ENCODE measurements at regions not wholly inside any gene's neighbourhood (a gene's known extent, or its start where the extent isn't known, plus 50 kb on each side); places are given as distances from the start of the nearest gene placed in this dataset.

DNA sequence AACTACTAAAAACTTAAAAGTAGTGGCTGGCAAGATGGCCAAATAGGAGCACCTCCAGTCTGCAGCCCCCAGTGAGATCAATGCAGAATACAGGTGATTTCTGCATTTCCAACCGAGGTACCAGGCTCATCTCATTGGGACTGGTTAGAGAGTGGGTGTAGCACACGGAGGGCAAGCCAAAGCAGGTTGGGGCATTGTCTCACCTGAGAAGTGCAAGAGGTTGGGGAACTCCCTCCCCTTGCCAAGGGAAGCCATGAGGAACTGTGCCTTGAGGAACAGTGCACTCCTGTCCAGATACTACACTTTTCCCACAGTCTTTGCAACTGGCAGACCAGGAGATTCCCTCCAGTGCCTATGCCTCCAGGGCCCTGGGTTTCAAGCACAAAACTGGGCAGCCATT, 311.1 kb downstream of the PAPSS1 start:
- Histone ChIP-seq H4K5ac (ENCODE audit: low read depth, low read length) (no peak overlapping the region), H3K4me2 (ENCODE audit: low read depth, low read length) (no peak overlapping the region), H3K9ac (ENCODE audit: low read depth, low read length) (no peak overlapping the region), H2BK20ac (ENCODE audit: low read depth, low read length) (no peak overlapping the region), H3K56ac (ENCODE audit: extremely low read depth, insufficient read depth, low read length) (no peak overlapping the region), H4K91ac (ENCODE audit: insufficient read depth, low read depth, low read length) (no peak overlapping the region), H2AK5ac (ENCODE audit: low read depth, low read length) (no peak overlapping the region), H3K14ac (replicated peaks; ENCODE audit: low read depth, low read length) (no peak overlapping the region), H2BK120ac (ENCODE audit: low read depth, low read length) (no peak overlapping the region), H3K36me3 (ENCODE audit: control insufficient read depth, insufficient read depth, low read length) (no peaks in the 10 kb centered on the region), H3K18ac (ENCODE audit: low read depth, low read length) (no peak overlapping the region), H3K27ac (ENCODE audit: insufficient read depth, low read length) (no peak overlapping the region), H3K27me3 (ENCODE audit: control insufficient read depth, insufficient read depth, low read length) (no peaks in the 10 kb centered on the region), H3K23ac (ENCODE audit: low read depth, low read length) (no peak overlapping the region), H3K9me3 (ENCODE audit: control insufficient read depth, insufficient read depth, low read length) (no peaks in the 10 kb centered on the region), H3K4me3 (ENCODE audit: insufficient read depth, low read depth, low read length) (no peak overlapping the region), H4K8ac (ENCODE audit: low read depth in 2 of 2, low read length in 2 of 2) (no peak overlapping the region), H2AFZ (replicated peaks; ENCODE audit: low read length, poor library complexity) (no peak overlapping the region), H3K79me1 (ENCODE audit: low read depth in 1 of 2, low read length in 2 of 2) (no peaks in the 10 kb centered on the region), H2BK5ac (ENCODE audit: low read depth, low read length, poor library complexity, severe bottlenecking) (no peak overlapping the region), H2AK9ac (replicated peaks; ENCODE audit: low read depth, low read length, poor library complexity) (no peak overlapping the region), H3K9me1 (ENCODE audit: insufficient read depth, low read length) (no peaks in the 10 kb centered on the region), H3K4me1 (ENCODE audit: control insufficient read depth, insufficient read depth, low read length) (no peaks in the 10 kb centered on the region), H4K20me1 (ENCODE audit: insufficient read depth, low read length) (no peaks in the 10 kb centered on the region), H3K4ac (ENCODE audit: low read depth, low read length) (no peak overlapping the region), H2BK15ac (ENCODE audit: low read depth, low read length) (no peak overlapping the region)
- in situ Hi-C loops (cut with MboI; ENCODE audit: low sequenced_read_pairs) (no loop called here), intact Hi-C loops (cut with micrococcal nuclease) (no loop called here), dilution Hi-C loops (cut with HindIII; ENCODE audit: low sequenced_read_pairs, unreplicated experiment) (no loop called here)
- no peak for ATAC-seq (ENCODE audit: low read depth)
- ChIA-PET CTCF (no interaction called here), POLR2A (ENCODE audit: unreplicated experiment) (no interaction called here)
- no TSS peak for BruUV-seq (replicated peaks)
- DNase-seq, result no peak
- no CpG with 5 or more reads among the region's 2 CpGs for WGBS, 2 experiments (ENCODE audit: extremely low coverage in 2 of 2, insufficient read length in 1 of 2)
- TF ChIP-seq CHD1 (IDR thresholded peaks at IDR 0.05; ENCODE audit: low read depth, low read length), result no peak
- TF ChIP-seq, protein P1, sequence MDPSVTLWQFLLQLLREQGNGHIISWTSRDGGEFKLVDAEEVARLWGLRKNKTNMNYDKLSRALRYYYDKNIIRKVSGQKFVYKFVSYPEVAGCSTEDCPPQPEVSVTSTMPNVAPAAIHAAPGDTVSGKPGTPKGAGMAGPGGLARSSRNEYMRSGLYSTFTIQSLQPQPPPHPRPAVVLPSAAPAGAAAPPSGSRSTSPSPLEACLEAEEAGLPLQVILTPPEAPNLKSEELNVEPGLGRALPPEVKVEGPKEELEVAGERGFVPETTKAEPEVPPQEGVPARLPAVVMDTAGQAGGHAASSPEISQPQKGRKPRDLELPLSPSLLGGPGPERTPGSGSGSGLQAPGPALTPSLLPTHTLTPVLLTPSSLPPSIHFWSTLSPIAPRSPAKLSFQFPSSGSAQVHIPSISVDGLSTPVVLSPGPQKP (IDR thresholded peaks at IDR 0.05; ENCODE audit: borderline replicate concordance, low read depth, low read length), result no peak
- TF ChIP-seq RAD21 (IDR thresholded peaks at IDR 0.05; ENCODE audit: low read length), result no peak
- no peak for TF ChIP-seq NFE2L2 (IDR thresholded peaks at IDR 0.05; ENCODE audit: low read depth, low read length)
- TF ChIP-seq, protein P2, sequence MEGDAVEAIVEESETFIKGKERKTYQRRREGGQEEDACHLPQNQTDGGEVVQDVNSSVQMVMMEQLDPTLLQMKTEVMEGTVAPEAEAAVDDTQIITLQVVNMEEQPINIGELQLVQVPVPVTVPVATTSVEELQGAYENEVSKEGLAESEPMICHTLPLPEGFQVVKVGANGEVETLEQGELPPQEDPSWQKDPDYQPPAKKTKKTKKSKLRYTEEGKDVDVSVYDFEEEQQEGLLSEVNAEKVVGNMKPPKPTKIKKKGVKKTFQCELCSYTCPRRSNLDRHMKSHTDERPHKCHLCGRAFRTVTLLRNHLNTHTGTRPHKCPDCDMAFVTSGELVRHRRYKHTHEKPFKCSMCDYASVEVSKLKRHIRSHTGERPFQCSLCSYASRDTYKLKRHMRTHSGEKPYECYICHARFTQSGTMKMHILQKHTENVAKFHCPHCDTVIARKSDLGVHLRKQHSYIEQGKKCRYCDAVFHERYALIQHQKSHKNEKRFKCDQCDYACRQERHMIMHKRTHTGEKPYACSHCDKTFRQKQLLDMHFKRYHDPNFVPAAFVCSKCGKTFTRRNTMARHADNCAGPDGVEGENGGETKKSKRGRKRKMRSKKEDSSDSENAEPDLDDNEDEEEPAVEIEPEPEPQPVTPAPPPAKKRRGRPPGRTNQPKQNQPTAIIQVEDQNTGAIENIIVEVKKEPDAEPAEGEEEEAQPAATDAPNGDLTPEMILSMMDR (conservative IDR thresholded peaks at IDR 0.05; ENCODE audit: low read depth, low read length), result no peak
- no peak for TF ChIP-seq POLR2A (IDR thresholded peaks at IDR 0.05; ENCODE audit: low read depth, low read length)
- no peak for TF ChIP-seq FOS (IDR thresholded peaks at IDR 0.05; ENCODE audit: low read depth, low read length)
- TF ChIP-seq, protein P3, sequence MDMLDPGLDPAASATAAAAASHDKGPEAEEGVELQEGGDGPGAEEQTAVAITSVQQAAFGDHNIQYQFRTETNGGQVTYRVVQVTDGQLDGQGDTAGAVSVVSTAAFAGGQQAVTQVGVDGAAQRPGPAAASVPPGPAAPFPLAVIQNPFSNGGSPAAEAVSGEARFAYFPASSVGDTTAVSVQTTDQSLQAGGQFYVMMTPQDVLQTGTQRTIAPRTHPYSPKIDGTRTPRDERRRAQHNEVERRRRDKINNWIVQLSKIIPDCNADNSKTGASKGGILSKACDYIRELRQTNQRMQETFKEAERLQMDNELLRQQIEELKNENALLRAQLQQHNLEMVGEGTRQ (IDR thresholded peaks at IDR 0.05; ENCODE audit: low read depth, low read length), result no peak
- TF ChIP-seq MAFK (IDR thresholded peaks at IDR 0.05; ENCODE audit: low read depth, low read length), result no peak
- no peak for TF ChIP-seq RFX5 (IDR thresholded peaks at IDR 0.05; ENCODE audit: low read depth, low read length)
- no peak for TF ChIP-seq MAZ (IDR thresholded peaks at IDR 0.05; ENCODE audit: borderline replicate concordance, low read depth, low read length)
- no peak for TF ChIP-seq RCOR1 (IDR thresholded peaks at IDR 0.05; ENCODE audit: insufficient replicate concordance, low read length)
- TF ChIP-seq MXI1 (IDR thresholded peaks at IDR 0.05; ENCODE audit: borderline replicate concordance, low read depth, low read length), result no peak
- no peak for TF ChIP-seq BHLHE40 (IDR thresholded peaks at IDR 0.05; ENCODE audit: low read depth, low read length)
- TF ChIP-seq SMC3 (IDR thresholded peaks at IDR 0.05; ENCODE audit: low read depth, low read length), result no peak
- TF ChIP-seq CEBPB (IDR thresholded peaks at IDR 0.05; ENCODE audit: low read depth, low read length), result no peak
